GM19395 (cell line): ENCODE measurements at regions not wholly inside any gene's neighbourhood (a gene's known extent, or its start where the extent isn't known, plus 50 kb on each side); places are given as distances from the start of the nearest gene placed in this dataset.
"Not testable (repeated sequence)": the region's sequence is repeated elsewhere in the genome, so short reads cannot be mapped to it uniquely, and the experiment has no call there.

Experiments used
- ATAC-seq: cut with Tn5 transposase; IDR thresholded peaks from one replicate; pipeline ENCODE4 v1.9.1; 2021; ENCODE audit warnings: mild to moderate bottlenecking, moderate library complexity; ENCODE audit not compliant: unreplicated experiment

GRCh38 chr6:150299873-150300485 lies 68.8 kb upstream of the IYD start:
- ATAC-seq = no peak

GRCh38 chr6:150301846-150302519 lies 66.8 kb upstream of the IYD start:
- ATAC-seq = peak; percentile 82

- no peak for ATAC-seq
These were observed 66.2 kb upstream of the IYD start for GRCh38 chr6:150302520-150303176.

- no peak for ATAC-seq
These were observed 65.6 kb upstream of the IYD start for GRCh38 chr6:150303256-150303655.

- no peak for ATAC-seq
These were observed 64.4 kb upstream of the IYD start for GRCh38 chr6:150304429-150304828.

DNA sequence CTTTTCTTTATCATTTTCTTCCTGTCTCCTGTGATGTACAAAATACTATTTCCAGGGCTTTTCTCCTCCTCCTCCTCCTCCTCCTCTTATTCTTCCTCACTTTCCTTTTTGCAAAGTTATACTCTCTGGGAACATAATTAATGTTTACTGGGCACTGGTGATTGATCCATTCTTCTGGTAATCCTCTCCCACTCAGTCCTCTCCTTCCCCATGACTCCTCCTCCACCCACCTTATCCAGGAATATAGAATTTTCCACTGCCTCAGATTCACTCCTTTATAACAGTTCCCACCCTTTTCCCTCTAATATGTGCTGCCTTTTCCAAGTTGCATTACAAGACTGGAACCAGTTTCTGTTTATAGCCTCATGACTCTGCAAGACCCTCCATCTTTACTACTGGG lies 62.5 kb upstream of the IYD start:
- ATAC-seq = no peak

DNA sequence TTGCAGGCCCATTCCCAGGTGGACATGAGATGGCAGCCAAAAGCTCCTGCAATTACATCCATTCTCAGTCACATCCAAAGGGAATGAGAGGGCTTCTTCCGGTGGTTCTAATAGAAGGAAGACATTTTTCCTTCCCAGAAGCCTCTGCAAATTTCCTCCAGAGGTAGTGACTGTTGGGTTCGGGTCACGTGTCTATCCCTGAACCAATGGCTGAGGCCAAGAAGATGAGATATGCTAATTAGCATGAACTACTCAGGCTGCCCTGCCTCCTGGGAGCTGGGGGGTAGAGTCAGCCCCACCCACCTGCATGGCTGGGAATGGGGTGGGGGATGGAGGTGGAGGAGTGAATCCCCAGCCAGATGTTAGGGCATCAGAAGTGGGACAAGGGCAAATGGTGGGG lies 61.3 kb upstream of the IYD start:
- no peak for ATAC-seq

- no peak for ATAC-seq
These were observed 59.8 kb upstream of the IYD start for GRCh38 chr6:150308812-150309645.

DNA sequence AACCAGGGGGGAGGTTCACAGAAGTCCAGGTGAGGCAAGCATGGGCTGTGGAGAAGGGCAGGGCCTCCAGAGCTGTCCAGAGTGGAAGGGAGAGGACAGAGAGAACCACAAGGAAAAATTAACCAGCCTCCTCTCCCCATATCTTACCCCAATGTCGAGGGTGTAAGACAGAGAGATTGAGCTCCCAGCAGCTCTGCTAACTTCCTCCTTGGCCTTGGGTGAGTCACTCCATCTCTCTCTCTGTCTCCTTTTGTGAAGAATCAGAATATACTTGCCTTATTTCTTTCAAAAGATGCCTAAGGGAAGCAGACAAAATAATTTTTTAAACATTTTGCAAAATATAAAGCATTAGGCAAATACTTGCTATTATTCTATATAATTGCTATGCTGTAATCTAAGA lies 58.3 kb upstream of the IYD start:
- ATAC-seq = no peak

DNA sequence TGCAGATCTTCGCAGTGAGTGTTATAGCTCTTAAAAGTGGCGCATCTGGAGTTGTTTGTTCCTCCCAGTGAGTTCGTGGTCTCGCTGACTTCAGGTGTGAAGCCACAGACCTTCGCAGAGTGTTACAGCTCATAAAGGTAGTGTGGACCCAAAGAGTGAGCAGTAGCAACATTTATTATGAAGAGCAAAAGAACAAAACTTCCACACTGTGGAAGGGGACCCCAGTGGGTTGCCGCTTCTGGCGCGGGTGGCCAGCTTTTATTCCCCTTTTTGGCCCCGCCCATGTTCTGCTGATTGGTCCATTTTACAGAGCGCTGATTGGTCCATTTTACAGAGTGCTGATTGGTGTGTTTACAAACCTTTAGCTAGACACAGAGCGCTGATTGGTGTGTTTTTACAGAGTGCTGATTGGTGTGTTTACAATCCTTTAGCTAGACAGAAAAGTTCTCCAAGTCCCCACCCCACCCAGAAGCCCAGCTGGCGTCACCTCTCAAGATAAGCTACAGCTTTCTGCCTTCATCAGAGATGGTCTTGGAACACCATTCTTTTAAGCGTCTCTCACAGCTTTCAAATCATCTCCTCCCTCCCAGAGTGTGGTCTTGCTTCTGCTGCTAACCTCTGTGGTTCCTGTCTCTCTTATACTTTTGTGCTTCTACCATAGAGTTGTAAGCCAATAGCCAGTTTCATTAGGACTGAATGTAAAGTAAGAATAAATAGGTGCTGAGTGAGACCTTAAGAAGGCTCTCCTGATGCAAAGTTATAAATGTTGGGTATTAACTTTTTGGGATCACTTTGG lies 57.5 kb upstream of the IYD start:
- not testable (repeated sequence) for ATAC-seq

DNA sequence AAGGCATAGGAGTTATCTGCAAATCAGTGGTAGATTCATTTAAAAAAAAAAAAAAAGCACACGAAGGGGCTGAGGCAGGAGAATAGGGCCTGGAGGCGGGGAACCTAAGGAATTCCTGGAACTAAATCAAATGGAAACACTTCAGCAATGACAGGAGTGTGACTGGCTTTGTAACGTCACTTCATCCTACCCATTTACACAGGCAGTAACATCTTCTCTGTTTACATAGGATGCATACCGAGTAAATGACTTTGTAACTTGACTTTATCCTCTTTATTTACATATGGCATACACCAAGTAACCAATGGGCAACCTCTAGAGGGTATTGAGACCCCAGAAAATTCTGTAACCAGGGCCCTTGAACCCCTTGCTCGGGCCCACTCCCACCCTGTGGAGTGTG lies 56.4 kb upstream of the IYD start:
- ATAC-seq = no peak

- ATAC-seq = no peak
These were observed 55.8 kb upstream of the IYD start for GRCh38 chr6:150312844-150313584.

GRCh38 chr6:150313781-150314180 lies 55.0 kb upstream of the IYD start:
- ATAC-seq = no peak

DNA sequence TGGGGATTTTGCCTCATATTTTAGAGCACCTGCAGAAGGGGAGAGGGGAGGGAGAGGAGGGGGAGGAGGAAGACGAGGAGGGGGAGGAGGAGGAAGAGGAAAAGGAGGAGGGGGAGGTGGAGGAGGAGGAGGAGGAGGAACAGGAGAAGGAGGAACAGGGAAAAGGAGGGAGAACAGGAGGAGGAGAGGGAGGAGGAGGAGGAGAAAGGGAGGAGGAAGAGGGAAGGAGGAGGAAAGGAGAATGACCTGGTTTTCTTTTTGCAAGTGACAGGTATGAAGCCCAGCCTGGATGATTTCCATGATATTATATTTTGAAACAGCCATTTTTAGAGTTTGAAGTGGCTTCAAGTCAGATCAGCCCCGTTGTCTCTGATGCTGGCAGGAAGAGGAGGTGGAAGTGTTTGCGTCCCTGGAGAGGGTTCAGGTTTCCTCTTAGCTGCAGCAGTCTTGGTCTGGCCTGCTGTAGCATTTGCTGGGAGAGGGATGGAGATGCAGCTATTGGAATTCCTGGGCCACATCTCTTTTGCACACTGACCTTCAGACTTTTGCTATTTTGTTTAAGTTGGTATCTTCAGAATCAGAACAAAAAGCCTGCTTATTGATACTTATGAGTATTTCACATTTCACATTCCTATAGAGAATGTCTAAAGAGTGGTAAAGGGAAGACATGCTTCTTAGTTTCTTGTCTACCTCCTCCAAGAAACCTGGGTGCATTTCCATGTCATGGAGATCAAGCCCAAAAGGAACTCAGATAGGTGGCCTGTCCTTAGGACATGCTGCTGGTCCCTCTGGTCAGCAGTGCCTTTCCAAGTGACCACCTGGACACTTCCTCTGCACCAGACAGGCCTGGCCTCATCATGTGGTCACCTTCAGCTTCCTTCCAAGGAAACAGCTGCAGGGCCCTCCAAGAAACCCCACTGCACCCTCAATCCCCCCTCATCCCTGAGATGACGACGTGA lies 54.3 kb upstream of the IYD start:
- no peak for ATAC-seq

- no peak for ATAC-seq
These were observed 53.2 kb upstream of the IYD start for GRCh38 chr6:150315626-150316025.

DNA sequence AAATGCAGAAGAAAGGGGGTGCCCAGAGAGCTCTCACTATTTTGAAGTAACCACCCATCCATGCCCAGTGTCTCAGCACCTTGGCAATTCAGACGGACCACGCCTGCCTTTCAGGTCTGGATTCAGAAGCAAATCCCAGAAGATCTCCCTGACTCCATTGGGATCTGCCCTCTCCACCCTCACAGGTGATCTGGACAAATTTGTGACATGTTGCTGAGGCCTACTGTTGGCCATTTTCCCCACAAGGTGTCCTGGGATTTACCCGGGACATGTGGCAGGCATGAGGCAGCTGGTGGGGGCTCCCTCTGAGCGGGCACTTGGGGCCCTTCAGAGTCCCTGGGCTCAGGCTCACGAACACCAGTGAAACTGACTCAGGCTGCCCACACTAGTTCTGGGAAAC lies 51.9 kb upstream of the IYD start:
- no peak for ATAC-seq
